Tibial nerve (tissue), 4 donors: ENCODE measurements at regions not wholly inside any gene's neighbourhood (a gene's known extent, or its start where the extent isn't known, plus 50 kb on each side); places are given as distances from the start of the nearest gene placed in this dataset.

ENCODE experiments used
- CTCF ChIP-seq, 5 experiments: fragments of 200-600 bp in 3 of 5; fragments of 450-650 bp in 2 of 5; sonication (generic) in 3 of 5; IDR thresholded peaks; one replicate each; pipeline ENCODE4 v1.5.1; 2016 to 2019; ENCODE audit warnings: antibody characterized with exemption in 5 of 5, mild to moderate bottlenecking in 3 of 5, moderate library complexity in 2 of 5
- EP300 ChIP-seq, 2 donors: sonication (generic); formaldehyde crosslinking; IDR thresholded peaks; one replicate each; pipeline ENCODE4 v1.6.1; 2017; ENCODE audit warnings: antibody characterized with exemption in 2 of 2, mild to moderate bottlenecking in 1 of 2
- POLR2A ChIP-seq, 2 donors: fragments of 450-650 bp; IDR thresholded peaks; one replicate each; pipeline ENCODE4 v1.6.1; 2017; ENCODE audit warnings: antibody characterized with exemption in 2 of 2, mild to moderate bottlenecking in 2 of 2, moderate library complexity in 2 of 2

DNA sequence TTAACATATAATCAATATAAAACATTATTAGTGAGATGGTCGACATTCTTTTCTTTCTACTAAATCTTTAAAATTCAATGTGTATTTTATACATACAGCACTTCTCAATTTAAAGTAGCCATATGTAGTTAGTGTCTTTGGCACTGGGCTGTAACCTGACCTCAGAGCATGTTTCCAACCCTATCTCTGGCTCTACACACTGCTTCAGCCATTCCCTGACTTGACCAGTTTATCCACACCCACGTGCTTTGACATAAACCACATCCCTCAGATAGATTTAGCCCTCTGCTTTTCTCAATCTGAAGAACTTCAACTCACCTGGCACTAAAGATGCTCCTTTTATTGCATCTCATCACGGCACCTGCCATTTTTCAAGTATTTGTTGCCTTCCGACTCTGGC lies 58.3 kb downstream of the RGS2 start:
- TF ChIP-seq CTCF (IDR thresholded peaks at IDR 0.05) (no peak), POLR2A (IDR thresholded peaks at IDR 0.05) (no peak), EP300 (IDR thresholded peaks at IDR 0.05) (no peak)
